CD14-positive monocyte (primary cell): ENCODE measurements at regions not wholly inside any gene's neighbourhood (a gene's known extent, or its start where the extent isn't known, plus 50 kb on each side); places are given as distances from the start of the nearest gene placed in this dataset.
A peak's percentile ranks its signal among the peaks of the same experiment; 100 is the strongest.

Source experiments
- DNase-seq, 3 donors: peaks; one replicate each; pipeline ENCODE4 v3.0.0-alpha.2; 2011 to 2022
- H2AFZ ChIP-seq: 2 replicates; pipeline ENCODE4 v1.6.0; 2012; ENCODE audit warnings: mild to moderate bottlenecking, low read depth, low read length, inconsistent platforms; ENCODE audit not compliant: insufficient read depth, poor library complexity, severe bottlenecking
- H3K27ac ChIP-seq, 2 donors: 1 replicate in 1 of 2; 2 replicates in 1 of 2; pipeline ENCODE4 v1.5.1; 2012 to 2013; ENCODE audit warnings: low read length in 2 of 2, control low read depth in 1 of 2, inconsistent platforms in 1 of 2, low read depth in 1 of 2, mild to moderate bottlenecking in 1 of 2
- H3K27me3 ChIP-seq, 2 donors: one replicate each; pipeline versions ENCODE4 v1.6.0 to v1.6.1; 2011 to 2013; ENCODE audit warnings: low read length in 2 of 2; ENCODE audit not compliant: control insufficient read depth in 2 of 2, insufficient read depth in 2 of 2
- H3K36me3 ChIP-seq, 2 donors: replicated peaks in 1 of 2; 1 replicate in 1 of 2; 2 replicates in 1 of 2; pipeline versions ENCODE4 v1.5.1 to v1.6.1; 2012 to 2013; ENCODE audit warnings: low read length in 2 of 2, control low read depth in 1 of 2, inconsistent platforms in 1 of 2, mild to moderate bottlenecking in 1 of 2; ENCODE audit not compliant: insufficient read depth in 2 of 2, control insufficient read depth in 1 of 2
- H3K4me1 ChIP-seq, 2 donors: 1 replicate in 1 of 2; 2 replicates in 1 of 2; pipeline versions ENCODE4 v1.5.1 to v1.6.1; 2012 to 2013; ENCODE audit warnings: low read length in 2 of 2, control low read depth in 1 of 2, inconsistent platforms in 1 of 2, mild to moderate bottlenecking in 1 of 2, moderate library complexity in 1 of 2; ENCODE audit not compliant: insufficient read depth in 2 of 2, control insufficient read depth in 1 of 2
- H3K4me2 ChIP-seq: replicated peaks from 2 replicates; pipeline ENCODE3; 2012; ENCODE audit warnings: low read length, moderate library complexity, mild to moderate bottlenecking; ENCODE audit not compliant: poor library complexity, severe bottlenecking; ENCODE audit errors: extremely low read depth
- H3K4me3 ChIP-seq, 3 experiments: fragments of 200-600 bp in 1 of 3; sonication (generic) in 1 of 3; replicated peaks in 1 of 3; 1 replicate in 2 of 3; 2 replicates in 1 of 3; pipeline ENCODE4 v1.5.1; 2011 to 2013; ENCODE audit warnings: low read length in 3 of 3, mild to moderate bottlenecking in 3 of 3, control low read depth in 2 of 3, low read depth in 2 of 3, inconsistent platforms in 1 of 3, moderate library complexity in 1 of 3
- H3K79me2 ChIP-seq: 2 replicates; pipeline ENCODE4 v1.6.0; 2012; ENCODE audit warnings: mild to moderate bottlenecking, control low read depth, inconsistent platforms, low read length, moderate library complexity; ENCODE audit not compliant: insufficient read depth
- H3K9ac ChIP-seq: 2 replicates; pipeline ENCODE4 v1.6.0; 2017; ENCODE audit warnings: low read length, mild to moderate bottlenecking; ENCODE audit not compliant: insufficient read depth, poor library complexity, severe bottlenecking
- H3K9me3 ChIP-seq, 2 donors: replicated peaks in 1 of 2; 1 replicate in 1 of 2; 2 replicates in 1 of 2; pipeline versions ENCODE4 v1.5.1 to v1.6.1; 2012 to 2013; ENCODE audit warnings: low read length in 2 of 2, control low read depth in 1 of 2; ENCODE audit not compliant: control insufficient read depth in 1 of 2, insufficient read depth in 1 of 2
- H4K20me1 ChIP-seq: 2 replicates; pipeline ENCODE4 v1.6.0; 2012; ENCODE audit warnings: mild to moderate bottlenecking, low read length, control low read depth, moderate library complexity; ENCODE audit not compliant: insufficient read depth
- H3K27ac Mint-ChIP-seq, 7 donors: one replicate each; pipeline ENCODE4 v1.8.0; 2020; ENCODE audit warnings: mild to moderate bottlenecking in 7 of 7, mixed read lengths in 7 of 7, moderate library complexity in 6 of 7, inconsistent platforms in 2 of 7
- H3K27me3 Mint-ChIP-seq, 3 donors: one replicate each; pipeline ENCODE4 v1.8.0; 2021 to 2022; ENCODE audit warnings: low read depth in 3 of 3, mild to moderate bottlenecking in 3 of 3, mixed read lengths in 3 of 3, moderate library complexity in 3 of 3, inconsistent platforms in 1 of 3
- H3K36me3 Mint-ChIP-seq, 2 donors: one replicate each; pipeline ENCODE4 v1.8.0; 2020; ENCODE audit warnings: mixed read lengths in 2 of 2, inconsistent platforms in 1 of 2, mild to moderate bottlenecking in 1 of 2
- H3K4me1 Mint-ChIP-seq: one replicate; pipeline ENCODE4 v1.8.0; 2020; ENCODE audit warnings: mild to moderate bottlenecking, mixed read lengths
- H3K4me3 Mint-ChIP-seq, 2 donors: one replicate each; pipeline ENCODE4 v1.8.0; 2020; ENCODE audit warnings: mild to moderate bottlenecking in 2 of 2, mixed read lengths in 2 of 2, moderate library complexity in 1 of 2
- H3K9me3 Mint-ChIP-seq, 7 donors: one replicate each; pipeline ENCODE4 v1.8.0; 2020 to 2022; ENCODE audit warnings: mixed read lengths in 7 of 7, mild to moderate bottlenecking in 6 of 7, moderate library complexity in 6 of 7, inconsistent platforms in 2 of 7
- WGBS: methylation state at CpG from one replicate; pipeline ENCODE4 v1.1.5; 2013; ENCODE audit warnings: missing lambda C conversion rate; ENCODE audit not compliant: insufficient coverage; 5-methylcytosine and 5-hydroxymethylcytosine counted together
- intact Hi-C, 2 donors: fragments of 100-400 bp; cut with micrococcal nuclease; formaldehyde crosslinking; loops; one replicate each; pipeline versions ENCODE4 v1.15.0 to v1.15.1; 2023
- TF ChIP-seq, protein P1 (sequence below): fragments of 200-600 bp; IDR thresholded peaks from one replicate; pipeline ENCODE4 v1.8.0; 2022; ENCODE audit warnings: antibody characterized with exemption, mild to moderate bottlenecking

GRCh38 chr17:51430591-51430990 lies 170.2 kb downstream of the UTP18 start:
- no peak overlapping the region for H3K4me3 Mint-ChIP-seq
- H2AFZ ChIP-seq = no peak overlapping the region
- no peak overlapping the region for H3K4me2 ChIP-seq
- 63% methylated on average over 2 of the region's 5 CpGs for WGBS
- no peak overlapping the region for H3K27ac ChIP-seq
- intact Hi-C loops = no loop called here
- H3K9ac ChIP-seq = no peak overlapping the region
- no peak overlapping the region for H3K27ac Mint-ChIP-seq
- H3K27me3 Mint-ChIP-seq = peaks cover 0 to 7% (median 2%) of the 10 kb centered on the region in 3 donors
- peaks cover 0 to 4% (median 0%) of the 10 kb centered on the region in 7 donors for H3K9me3 Mint-ChIP-seq
- H4K20me1 ChIP-seq = no peaks in the 10 kb centered on the region
- TF ChIP-seq, protein P1, sequence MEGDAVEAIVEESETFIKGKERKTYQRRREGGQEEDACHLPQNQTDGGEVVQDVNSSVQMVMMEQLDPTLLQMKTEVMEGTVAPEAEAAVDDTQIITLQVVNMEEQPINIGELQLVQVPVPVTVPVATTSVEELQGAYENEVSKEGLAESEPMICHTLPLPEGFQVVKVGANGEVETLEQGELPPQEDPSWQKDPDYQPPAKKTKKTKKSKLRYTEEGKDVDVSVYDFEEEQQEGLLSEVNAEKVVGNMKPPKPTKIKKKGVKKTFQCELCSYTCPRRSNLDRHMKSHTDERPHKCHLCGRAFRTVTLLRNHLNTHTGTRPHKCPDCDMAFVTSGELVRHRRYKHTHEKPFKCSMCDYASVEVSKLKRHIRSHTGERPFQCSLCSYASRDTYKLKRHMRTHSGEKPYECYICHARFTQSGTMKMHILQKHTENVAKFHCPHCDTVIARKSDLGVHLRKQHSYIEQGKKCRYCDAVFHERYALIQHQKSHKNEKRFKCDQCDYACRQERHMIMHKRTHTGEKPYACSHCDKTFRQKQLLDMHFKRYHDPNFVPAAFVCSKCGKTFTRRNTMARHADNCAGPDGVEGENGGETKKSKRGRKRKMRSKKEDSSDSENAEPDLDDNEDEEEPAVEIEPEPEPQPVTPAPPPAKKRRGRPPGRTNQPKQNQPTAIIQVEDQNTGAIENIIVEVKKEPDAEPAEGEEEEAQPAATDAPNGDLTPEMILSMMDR = no peak
- H3K36me3 ChIP-seq = no peaks in the 10 kb centered on the region
- H3K4me1 Mint-ChIP-seq = peaks cover 13% of the 10 kb centered on the region
- no peaks in the 10 kb centered on the region for H3K36me3 Mint-ChIP-seq
- H3K4me3 ChIP-seq = no peak overlapping the region
- H3K9me3 ChIP-seq = no peaks in the 10 kb centered on the region
- peaks cover 0 to 11% of the 10 kb centered on the region in 2 donors for H3K4me1 ChIP-seq
- no peak for DNase-seq
- no peaks in the 10 kb centered on the region for H3K27me3 ChIP-seq
- H3K79me2 ChIP-seq = no peaks in the 10 kb centered on the region

GRCh38 chr17:51434434-51435170 lies 174.3 kb downstream of the UTP18 start:
- intact Hi-C loops = no loop called here
- Histone ChIP-seq H3K9ac (no peak overlapping the region), H4K20me1 (no peaks in the 10 kb centered on the region), H3K79me2 (no peaks in the 10 kb centered on the region), H3K27me3 (no peaks in the 10 kb centered on the region), H3K4me3 (no peak overlapping the region), H3K36me3 (no peaks in the 10 kb centered on the region), H3K4me2 (no peak overlapping the region), H3K9me3 (no peaks in the 10 kb centered on the region), H3K4me1 (peaks cover 0 to 12% of the 10 kb centered on the region in 2 donors), H2AFZ (no peak overlapping the region), H3K27ac (no peak overlapping the region)
- Mint-ChIP-seq H3K4me3 (peak overlapping the region in 1 of 2 donors; percentile 57), H3K9me3 (peaks cover 0 to 3% (median 0%) of the 10 kb centered on the region in 7 donors), H3K27ac (peak overlapping the region in 4 of 7 donors; percentile 15 to 72 (median 62)), H3K27me3 (peaks cover 0 to 5% (median 0%) of the 10 kb centered on the region in 3 donors), H3K36me3 (no peaks in the 10 kb centered on the region), H3K4me1 (peaks cover 14% of the 10 kb centered on the region)
- WGBS = 91% methylated on average over 4 of the region's 7 CpGs
- no peak for DNase-seq
- TF ChIP-seq, protein P1 = no peak
